ENCODE measurements at regions not wholly inside any gene's neighbourhood (a gene's known extent, or its start where the extent isn't known, plus 50 kb on each side); places are given as distances from the start of the nearest gene placed in this dataset.

- peak; percentile 54 to 75; a peak in 3 of 6 replicates for ATAC-seq
- FAIRE-seq, result peak; percentile 98
- ChIA-PET CTCF (interaction anchor here (1.0 kb wide), 1 partner anchor 10 kb away, joined by 3 read pairs; no protein-coding TSS in a partner anchor), POLR2A (no interaction called here)
- peak; percentile 13 to 55 for DNase-seq (ENCODE audit: low read depth in 1 of 2, low spot score in 1 of 2)
- TF ChIP-seq CTCF (IDR thresholded peaks at IDR 0.05), result peak; percentile 38
- no peak for TF ChIP-seq RARB (CRISPR knock-in tag; IDR thresholded peaks at IDR 0.05)
- no peak for TF ChIP-seq PBX3 (IDR thresholded peaks at IDR 0.05)
- WGBS (ENCODE audit: missing lambda C conversion rate), result 35% methylated on average over 2 of the region's 2 CpGs
- no peaks in the 10 kb centered on the region for H3K9me3 ChIP-seq
- no peak overlapping the region for H3K4me3 ChIP-seq
- H3K4me2 ChIP-seq, result no peak overlapping the region
- no peak overlapping the region for H3K27ac ChIP-seq
- no peaks in the 10 kb centered on the region for H3K4me1 ChIP-seq
Observed at GRCh38 chr15:35206060-35206675, 121.1 kb upstream of the NANOGP8 start.

GRCh38 chr15:35198197-35198596 is 113.1 kb upstream of the NANOGP8 start:
- WGBS (ENCODE audit: missing lambda C conversion rate), result 3% methylated on average over 1 of the region's 1 CpG
- no peak for ATAC-seq

DNA sequence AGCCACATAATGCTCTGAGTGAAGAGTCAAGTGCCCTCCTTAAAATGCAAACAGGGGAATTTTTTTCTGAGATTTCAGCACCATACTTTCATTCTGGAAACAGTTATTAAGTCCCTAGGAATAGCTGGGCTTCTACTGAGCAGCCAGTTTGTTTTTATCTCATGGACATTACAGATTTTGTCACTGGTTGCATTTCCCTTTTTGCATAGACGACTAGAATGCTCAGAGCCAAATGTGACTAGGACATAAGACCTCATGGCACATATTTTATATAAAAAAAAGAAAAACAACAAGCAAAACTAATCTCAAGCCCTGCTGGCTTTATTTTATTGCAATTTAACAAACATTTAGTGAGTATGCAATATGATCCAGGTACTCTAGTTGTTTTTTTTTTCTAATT is 112.7 kb upstream of the NANOGP8 start:
- FAIRE-seq (no peak), ATAC-seq (no peak), DNase-seq (ENCODE audit: low read depth in 1 of 2, low spot score in 1 of 2) (no peak)
- H3K4me2 ChIP-seq, result no peak overlapping the region
- H3K4me3 ChIP-seq, result no peak overlapping the region
- H3K27ac ChIP-seq, result no peak overlapping the region
- H3K9me3 ChIP-seq, result no peaks in the 10 kb centered on the region
- 2% methylated on average over 1 of the region's 1 CpG for WGBS (ENCODE audit: missing lambda C conversion rate)
- TF ChIP-seq RARB (CRISPR knock-in tag; IDR thresholded peaks at IDR 0.05) (no peak), NFE2L2 (conservative IDR thresholded peaks at IDR 0.05; ENCODE audit: low read length) (no peak), ATOH8 (CRISPR knock-in tag; IDR thresholded peaks at IDR 0.05; ENCODE audit: low read depth) (no peak)
- no peaks in the 10 kb centered on the region for H3K4me1 ChIP-seq
- CTCF ChIA-PET, result interaction anchor here (1.4 kb wide), 1 partner anchor 119 kb away, joined by 3 read pairs; no protein-coding TSS in a partner anchor
- POLR2A ChIA-PET, result no interaction called here

More at GRCh38 chr15:35198197-35198596, 113.1 kb upstream of the NANOGP8 start:
- ChIA-PET POLR2A (no interaction called here), CTCF (interaction anchor here (1.4 kb wide), 1 partner anchor 120 kb away, joined by 3 read pairs; no protein-coding TSS in a partner anchor)
- no peak overlapping the region for H3K4me3 ChIP-seq
- H3K27ac ChIP-seq, result no peak overlapping the region
- H3K9me3 ChIP-seq, result no peaks in the 10 kb centered on the region
- TF ChIP-seq ATOH8 (CRISPR knock-in tag; IDR thresholded peaks at IDR 0.05; ENCODE audit: low read depth) (no peak), JUN (IDR thresholded peaks at IDR 0.05) (no peak), ZC3H11A (IDR thresholded peaks at IDR 0.05) (no peak), MAZ (IDR thresholded peaks at IDR 0.05; ENCODE audit: borderline replicate concordance, low read depth, low read length) (no peak), CBX8 (IDR thresholded peaks at IDR 0.05) (no peak)
- H3K4me2 ChIP-seq, result no peak overlapping the region
- H3K4me1 ChIP-seq, result no peaks in the 10 kb centered on the region
- FAIRE-seq (no peak), DNase-seq (ENCODE audit: low read depth in 1 of 2, low spot score in 1 of 2) (no peak)

GRCh38 chr15:35197306-35197705 is 112.2 kb upstream of the NANOGP8 start:
- ATAC-seq (no peak), FAIRE-seq (no peak), DNase-seq (ENCODE audit: low read depth in 1 of 2, low spot score in 1 of 2) (no peak)
- Histone ChIP-seq H3K27ac (no peak overlapping the region), H3K4me2 (no peak overlapping the region), H3K4me3 (no peak overlapping the region), H3K4me1 (no peaks in the 10 kb centered on the region), H3K9me3 (peaks cover under 1% of the 10 kb centered on the region; the same call in 1 of the 3 replicates)
- ChIA-PET CTCF (interaction anchor here (1.4 kb wide), 1 partner anchor 119 kb away, joined by 3 read pairs; no protein-coding TSS in a partner anchor), POLR2A (no interaction called here)
- no peak for TF ChIP-seq BCL3 (IDR thresholded peaks at IDR 0.05)
- TF ChIP-seq, protein P1, sequence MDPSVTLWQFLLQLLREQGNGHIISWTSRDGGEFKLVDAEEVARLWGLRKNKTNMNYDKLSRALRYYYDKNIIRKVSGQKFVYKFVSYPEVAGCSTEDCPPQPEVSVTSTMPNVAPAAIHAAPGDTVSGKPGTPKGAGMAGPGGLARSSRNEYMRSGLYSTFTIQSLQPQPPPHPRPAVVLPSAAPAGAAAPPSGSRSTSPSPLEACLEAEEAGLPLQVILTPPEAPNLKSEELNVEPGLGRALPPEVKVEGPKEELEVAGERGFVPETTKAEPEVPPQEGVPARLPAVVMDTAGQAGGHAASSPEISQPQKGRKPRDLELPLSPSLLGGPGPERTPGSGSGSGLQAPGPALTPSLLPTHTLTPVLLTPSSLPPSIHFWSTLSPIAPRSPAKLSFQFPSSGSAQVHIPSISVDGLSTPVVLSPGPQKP (IDR thresholded peaks at IDR 0.05; ENCODE audit: low read depth, low read length), result no peak
- no peak for TF ChIP-seq POLR2AphosphoS2 (conservative IDR thresholded peaks at IDR 0.05; ENCODE audit: low read length)
- TF ChIP-seq RFX5 (IDR thresholded peaks at IDR 0.05), result no peak
- no peak for TF ChIP-seq PBX3 (IDR thresholded peaks at IDR 0.05)
- no peak for TF ChIP-seq BHLHE40 (IDR thresholded peaks at IDR 0.05; ENCODE audit: low read depth, low read length)
- no peak for TF ChIP-seq RNF2 (IDR thresholded peaks at IDR 0.05; ENCODE audit: borderline replicate concordance, low read depth)
- no peak for TF ChIP-seq KDM5A (IDR thresholded peaks at IDR 0.05)
- TF ChIP-seq, protein P2, sequence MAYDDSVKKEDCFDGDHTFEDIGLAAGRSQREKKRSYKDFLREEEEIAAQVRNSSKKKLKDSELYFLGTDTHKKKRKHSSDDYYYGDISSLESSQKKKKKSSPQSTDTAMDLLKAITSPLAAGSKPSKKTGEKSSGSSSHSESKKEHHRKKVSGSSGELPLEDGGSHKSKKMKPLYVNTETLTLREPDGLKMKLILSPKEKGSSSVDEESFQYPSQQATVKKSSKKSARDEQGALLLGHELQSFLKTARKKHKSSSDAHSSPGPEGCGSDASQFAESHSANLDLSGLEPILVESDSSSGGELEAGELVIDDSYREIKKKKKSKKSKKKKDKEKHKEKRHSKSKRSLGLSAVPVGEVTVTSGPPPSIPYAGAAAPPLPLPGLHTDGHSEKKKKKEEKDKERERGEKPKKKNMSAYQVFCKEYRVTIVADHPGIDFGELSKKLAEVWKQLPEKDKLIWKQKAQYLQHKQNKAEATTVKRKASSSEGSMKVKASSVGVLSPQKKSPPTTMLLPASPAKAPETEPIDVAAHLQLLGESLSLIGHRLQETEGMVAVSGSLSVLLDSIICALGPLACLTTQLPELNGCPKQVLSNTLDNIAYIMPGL (CRISPR knock-in tag; IDR thresholded peaks at IDR 0.05; ENCODE audit: borderline replicate concordance), result no peak
